Left ventricle myocardium inferior (tissue), 1 donor: ENCODE measurements at regions not wholly inside any gene's neighbourhood (a gene's known extent, or its start where the extent isn't known, plus 50 kb on each side); places are given as distances from the start of the nearest gene placed in this dataset.

Experiments used
- DNase-seq: peaks from one replicate; pipeline ENCODE4 v3.0.0-alpha.2; 2020
- H3K27ac ChIP-seq: fragments of 200-600 bp; replicated peaks from 2 replicates; pipeline ENCODE4 v1.8.0; 2021
- H3K27me3 ChIP-seq: fragments of 200-600 bp; 2 replicates; pipeline ENCODE4 v1.8.0; 2021; ENCODE audit warnings: low read depth
- H3K36me3 ChIP-seq: fragments of 200-600 bp; 2 replicates; pipeline ENCODE4 v1.8.0; 2021
- H3K4me1 ChIP-seq: fragments of 200-600 bp; 2 replicates; pipeline ENCODE4 v1.8.0; 2021
- H3K4me3 ChIP-seq: fragments of 200-600 bp; 2 replicates; pipeline ENCODE4 v1.8.0; 2021; ENCODE audit warnings: mild to moderate bottlenecking, moderate library complexity
- H3K9me3 ChIP-seq: fragments of 200-600 bp; replicated peaks from 2 replicates; pipeline ENCODE4 v1.8.0; 2021
- intact Hi-C: fragments of 100-400 bp; cut with micrococcal nuclease; formaldehyde crosslinking; loops from one replicate; pipeline ENCODE4 v1.11.0; 2022
- TF ChIP-seq, protein P1 (sequence below): fragments of 200-600 bp; IDR thresholded peaks from 2 replicates; pipeline ENCODE4 v1.8.0; 2021; ENCODE audit warnings: antibody characterized with exemption, mild to moderate bottlenecking, borderline replicate concordance
- donor health status: DM: no; HTN: yes; CAD: no; lungs with severe emphysema.

DNA sequence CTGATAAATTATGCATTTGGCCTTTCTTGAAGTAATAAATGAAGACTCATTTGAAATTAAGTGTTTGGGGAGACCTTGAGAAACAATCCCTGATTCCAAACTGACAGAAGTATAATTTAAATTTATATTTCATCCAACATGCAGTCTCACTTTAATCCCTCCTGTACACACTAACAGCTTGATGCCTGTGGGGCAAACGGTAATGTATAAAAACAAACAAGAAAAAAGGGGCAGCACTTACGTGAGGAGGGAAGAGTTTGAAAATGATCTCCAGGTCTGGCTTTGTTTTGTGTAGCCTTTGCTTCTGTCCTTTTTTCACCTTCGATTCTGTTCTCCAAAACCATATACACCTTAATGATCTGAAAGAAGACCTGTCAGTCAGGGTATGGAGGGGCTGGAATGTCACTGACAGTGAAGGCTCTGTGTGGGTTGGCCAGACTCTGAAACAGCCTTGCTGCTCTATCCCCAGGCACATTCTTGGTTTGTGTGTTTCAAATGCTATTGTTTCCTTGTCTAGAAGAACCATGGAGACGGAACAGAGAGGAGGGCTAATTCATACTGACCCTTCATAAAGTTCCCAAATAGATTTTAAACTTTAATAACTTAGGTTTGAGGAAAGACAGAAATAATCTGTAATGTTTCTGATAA is 338.2 kb upstream of the WWC1 start:
- peaks cover 17% of the 10 kb centered on the region for H3K9me3 ChIP-seq
- H3K27ac ChIP-seq, result peak overlapping the region; percentile 92
- no peak overlapping the region for H3K4me3 ChIP-seq
- no peak for DNase-seq
- H3K36me3 ChIP-seq, result peaks cover 8% of the 10 kb centered on the region
- TF ChIP-seq, protein P1, sequence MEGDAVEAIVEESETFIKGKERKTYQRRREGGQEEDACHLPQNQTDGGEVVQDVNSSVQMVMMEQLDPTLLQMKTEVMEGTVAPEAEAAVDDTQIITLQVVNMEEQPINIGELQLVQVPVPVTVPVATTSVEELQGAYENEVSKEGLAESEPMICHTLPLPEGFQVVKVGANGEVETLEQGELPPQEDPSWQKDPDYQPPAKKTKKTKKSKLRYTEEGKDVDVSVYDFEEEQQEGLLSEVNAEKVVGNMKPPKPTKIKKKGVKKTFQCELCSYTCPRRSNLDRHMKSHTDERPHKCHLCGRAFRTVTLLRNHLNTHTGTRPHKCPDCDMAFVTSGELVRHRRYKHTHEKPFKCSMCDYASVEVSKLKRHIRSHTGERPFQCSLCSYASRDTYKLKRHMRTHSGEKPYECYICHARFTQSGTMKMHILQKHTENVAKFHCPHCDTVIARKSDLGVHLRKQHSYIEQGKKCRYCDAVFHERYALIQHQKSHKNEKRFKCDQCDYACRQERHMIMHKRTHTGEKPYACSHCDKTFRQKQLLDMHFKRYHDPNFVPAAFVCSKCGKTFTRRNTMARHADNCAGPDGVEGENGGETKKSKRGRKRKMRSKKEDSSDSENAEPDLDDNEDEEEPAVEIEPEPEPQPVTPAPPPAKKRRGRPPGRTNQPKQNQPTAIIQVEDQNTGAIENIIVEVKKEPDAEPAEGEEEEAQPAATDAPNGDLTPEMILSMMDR, result no peak
- H3K27me3 ChIP-seq, result no peaks in the 10 kb centered on the region
- H3K4me1 ChIP-seq, result peaks cover 65% of the 10 kb centered on the region
- intact Hi-C loops, result no loop called here

DNA sequence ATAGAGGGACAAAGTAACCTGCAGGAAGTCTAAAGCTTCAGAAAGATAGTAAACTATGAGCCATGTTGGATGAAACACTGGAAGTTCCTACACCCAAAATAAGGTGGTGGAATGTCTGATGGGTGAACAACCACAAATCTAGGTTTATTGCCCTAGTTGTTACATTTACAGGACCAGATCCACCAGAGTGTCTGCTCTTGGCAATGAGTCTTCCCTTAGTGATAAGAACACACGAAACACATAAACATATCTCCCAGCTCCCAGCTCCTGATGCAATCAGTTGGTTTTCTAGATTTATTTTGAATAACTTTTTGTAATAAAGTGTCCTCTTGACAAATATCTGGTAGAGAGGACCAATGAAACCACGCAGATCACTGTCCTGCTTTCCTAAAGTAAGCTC is 329.7 kb upstream of the WWC1 start:
- peaks cover 11% of the 10 kb centered on the region for H3K9me3 ChIP-seq
- no peak overlapping the region for H3K4me3 ChIP-seq
- no peak overlapping the region for H3K27ac ChIP-seq
- H3K4me1 ChIP-seq, result peaks cover 57% of the 10 kb centered on the region
- intact Hi-C loops, result no loop called here
- H3K36me3 ChIP-seq, result no peaks in the 10 kb centered on the region
- TF ChIP-seq, protein P1, result no peak
- DNase-seq, result no peak
- no peaks in the 10 kb centered on the region for H3K27me3 ChIP-seq

DNA sequence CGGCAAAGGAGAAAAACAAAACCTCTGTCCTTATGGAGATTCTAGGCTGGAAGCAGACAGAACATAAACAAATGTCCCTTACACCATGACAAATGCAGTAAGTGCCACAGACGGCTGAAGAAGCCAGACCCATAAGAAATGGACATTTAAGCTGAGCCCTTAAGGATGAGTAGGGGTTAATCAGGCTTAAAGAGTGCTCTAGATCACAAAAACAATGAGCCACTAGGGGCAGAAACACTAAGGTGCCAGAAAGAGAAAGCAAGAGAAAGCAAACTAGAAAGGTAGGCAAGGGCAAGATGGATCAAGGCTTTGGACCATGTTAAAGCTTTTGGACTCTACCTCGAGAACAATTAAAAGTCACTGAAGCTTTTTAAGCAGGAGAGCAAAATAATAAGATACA is 326.9 kb upstream of the WWC1 start:
- intact Hi-C loops, result no loop called here
- DNase-seq, result no peak
- no peaks in the 10 kb centered on the region for H3K36me3 ChIP-seq
- no peak overlapping the region for H3K27ac ChIP-seq
- H3K4me3 ChIP-seq, result no peak overlapping the region
- TF ChIP-seq, protein P1, result peak; percentile 24
- no peaks in the 10 kb centered on the region for H3K9me3 ChIP-seq
- peaks cover 79% of the 10 kb centered on the region for H3K4me1 ChIP-seq
- no peaks in the 10 kb centered on the region for H3K27me3 ChIP-seq

DNA sequence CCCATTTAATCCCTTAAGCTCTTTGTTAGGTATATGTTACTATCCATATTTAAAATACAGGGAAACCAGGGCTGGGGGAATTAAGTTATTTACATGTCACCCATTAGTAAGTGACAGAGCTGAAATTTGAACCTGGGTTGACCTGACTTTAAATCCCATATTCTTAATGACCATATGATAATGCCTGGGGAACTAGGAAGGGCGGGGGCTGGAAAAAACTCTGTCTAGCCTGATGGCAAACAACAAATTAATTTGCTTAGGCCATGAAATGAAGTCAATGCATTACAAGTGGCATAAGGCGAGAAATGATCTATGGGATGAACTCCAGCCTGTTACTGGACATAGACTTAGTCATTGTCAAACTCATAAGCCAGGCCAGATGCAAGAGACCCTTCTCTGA is 325.7 kb upstream of the WWC1 start:
- H3K4me3 ChIP-seq, result no peak overlapping the region
- intact Hi-C loops, result no loop called here
- H3K9me3 ChIP-seq, result no peaks in the 10 kb centered on the region
- no peaks in the 10 kb centered on the region for H3K27me3 ChIP-seq
- TF ChIP-seq, protein P1, result no peak
- no peak overlapping the region for H3K27ac ChIP-seq
- H3K4me1 ChIP-seq, result peaks cover 75% of the 10 kb centered on the region
- no peaks in the 10 kb centered on the region for H3K36me3 ChIP-seq
- DNase-seq, result no peak

DNA sequence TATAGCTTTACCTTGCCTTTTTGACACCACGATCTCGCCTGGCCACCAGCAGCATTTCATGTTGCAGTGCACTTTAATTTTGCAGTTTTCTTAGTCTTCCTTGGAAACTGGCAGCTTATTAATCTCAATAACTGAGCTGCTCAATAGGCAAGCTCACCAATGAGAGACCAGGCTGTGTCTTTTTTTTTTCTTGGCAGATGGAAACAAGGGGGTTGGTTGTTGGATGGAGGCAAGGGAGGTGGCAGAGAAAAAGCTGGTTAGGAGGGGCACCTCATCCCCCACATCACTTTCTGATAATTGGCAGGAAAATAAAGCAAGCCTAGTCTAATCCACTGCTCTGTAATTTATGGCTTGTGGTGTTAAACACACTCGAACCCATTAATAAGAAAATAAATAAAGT is 324.5 kb upstream of the WWC1 start:
- TF ChIP-seq, protein P1, result no peak
- H3K36me3 ChIP-seq, result no peaks in the 10 kb centered on the region
- peaks cover 72% of the 10 kb centered on the region for H3K4me1 ChIP-seq
- intact Hi-C loops, result no loop called here
- H3K27me3 ChIP-seq, result no peaks in the 10 kb centered on the region
- no peak overlapping the region for H3K27ac ChIP-seq
- no peak overlapping the region for H3K4me3 ChIP-seq
- no peak for DNase-seq
- H3K9me3 ChIP-seq, result no peaks in the 10 kb centered on the region
